H1 (cell line): ENCODE measurements at regions not wholly inside any gene's neighbourhood (a gene's known extent, or its start where the extent isn't known, plus 50 kb on each side); places are given as distances from the start of the nearest gene placed in this dataset.

ENCODE experiments used
- CTCF ChIA-PET: fragments of 300-600 bp; sonication (Branson Sonifier 250); formaldehyde crosslinking; loops from one replicate; lab custom pipeline; 2021; ENCODE audit not compliant: partially characterized antibody; lab: Charles Lee
- POLR2A ChIA-PET: fragments of 300-600 bp; sonication (Branson Sonifier 250); formaldehyde crosslinking; loops from one replicate; lab custom pipeline; 2021; ENCODE audit warnings: inconsistent platforms; ENCODE audit not compliant: partially characterized antibody; lab: Charles Lee
- DNase-seq, 2 experiments: peaks; one replicate each; pipeline versions ENCODE4 v3.0.0 to v3.0.0-alpha.2; 2010 to 2022; ENCODE audit warnings: low spot score in 2 of 2, low read depth in 1 of 2, mixed read lengths in 1 of 2
- FAIRE-seq: peaks from 2 replicates; lab custom pipeline; 2011; peaks lifted over from hg19 to GRCh38; lab: Jason Lieb, UNC
- H2AFZ ChIP-seq: 2 replicates; pipeline ENCODE4 v1.8.1; 2012; ENCODE audit warnings: low read length, inconsistent platforms
- H2AK5ac ChIP-seq: 2 replicates; pipeline ENCODE4 v1.6.1; 2013; ENCODE audit warnings: low read depth, low read length
- H2BK120ac ChIP-seq: replicated peaks from 2 replicates; pipeline ENCODE3; 2013; ENCODE audit warnings: low read depth, low read length, inconsistent platforms
- H2BK12ac ChIP-seq: 2 replicates; pipeline ENCODE4 v1.6.1; 2013; ENCODE audit warnings: low read depth, low read length
- H2BK15ac ChIP-seq: 2 replicates; pipeline ENCODE4 v1.6.1; 2013; ENCODE audit warnings: low read length
- H2BK20ac ChIP-seq: 2 replicates; pipeline ENCODE4 v1.6.1; 2013; ENCODE audit warnings: low read length
- H2BK5ac ChIP-seq: 2 replicates; pipeline ENCODE4 v1.6.1; 2013; ENCODE audit warnings: low read depth, low read length
- H3K14ac ChIP-seq: 2 replicates; pipeline ENCODE4 v1.6.1; 2013; ENCODE audit warnings: inconsistent platforms; ENCODE audit not compliant: insufficient read length
- H3K18ac ChIP-seq: 2 replicates; pipeline ENCODE4 v1.6.1; 2013; ENCODE audit warnings: low read length; ENCODE audit errors: extremely low read depth
- H3K23ac ChIP-seq: 2 replicates; pipeline ENCODE4 v1.6.1; 2013; ENCODE audit warnings: inconsistent platforms; ENCODE audit not compliant: insufficient read length
- H3K23me2 ChIP-seq: 2 replicates; pipeline ENCODE4 v1.6.1; 2013; ENCODE audit warnings: low read depth, low read length
- H3K27ac ChIP-seq: 2 replicates; pipeline ENCODE4 v1.6.1; 2011; ENCODE audit warnings: low read depth, low read length, inconsistent platforms
- H3K27me3 ChIP-seq, 4 experiments: replicated peaks in 1 of 4; 1 replicate in 1 of 4; 2 replicates in 3 of 4; pipeline versions ENCODE4 v1.6.1 to v1.8.1; 2011 to 2013; ENCODE audit warnings: low read length in 3 of 4, mild to moderate bottlenecking in 3 of 4, inconsistent platforms in 2 of 4, mixed read lengths in 2 of 4, moderate library complexity in 1 of 4; ENCODE audit not compliant: control insufficient read depth in 3 of 4, insufficient read depth in 3 of 4; ENCODE audit errors: extremely low read depth in 1 of 4
- H3K36me3 ChIP-seq, 4 experiments: 2 replicates each; pipeline versions ENCODE4 v1.6.1 to v1.8.1; 2011 to 2013; ENCODE audit warnings: mild to moderate bottlenecking in 4 of 4, low read length in 3 of 4, moderate library complexity in 2 of 4, control low read depth in 1 of 4, inconsistent platforms in 1 of 4; ENCODE audit not compliant: insufficient read depth in 4 of 4, control insufficient read depth in 2 of 4
- H3K4ac ChIP-seq: replicated peaks from 2 replicates; pipeline ENCODE3; 2013; ENCODE audit warnings: low read length, low read depth, mixed read lengths, inconsistent platforms; ENCODE audit not compliant: insufficient read length
- H3K4me1 ChIP-seq, 4 experiments: replicated peaks in 1 of 4; 1 replicate in 1 of 4; 2 replicates in 3 of 4; pipeline versions ENCODE4 v1.6.1 to v1.8.1; 2011 to 2013; ENCODE audit warnings: low read length in 3 of 4, inconsistent platforms in 2 of 4, mixed read lengths in 1 of 4; ENCODE audit not compliant: insufficient read depth in 4 of 4, control insufficient read depth in 3 of 4
- H3K4me2 ChIP-seq, 2 experiments: 2 replicates each; pipeline versions ENCODE4 v1.6.1 to v1.8.1; 2011 to 2013; ENCODE audit warnings: low read depth in 2 of 2, low read length in 2 of 2, control low read depth in 1 of 2, inconsistent platforms in 1 of 2, mild to moderate bottlenecking in 1 of 2; ENCODE audit not compliant: insufficient read depth in 1 of 2
- H3K4me3 ChIP-seq, 4 experiments: fragments of 200-600, 300-600 bp in 1 of 4; sonication (generic), shearing (Covaris generic), sonication (Bioruptor Twin) in 1 of 4; 2 replicates each; pipeline versions ENCODE4 v1.5.1 to v1.8.1; 2011 to 2016; ENCODE audit warnings: low read length in 4 of 4, low read depth in 3 of 4, control low read depth in 2 of 4, inconsistent platforms in 2 of 4, mild to moderate bottlenecking in 2 of 4, mixed read lengths in 1 of 4, moderate library complexity in 1 of 4; ENCODE audit not compliant: insufficient read depth in 2 of 4; ENCODE audit errors: extremely low read depth in 1 of 4
- H3K56ac ChIP-seq: replicated peaks from 2 replicates; pipeline ENCODE3; 2013; ENCODE audit warnings: low read depth, mild to moderate bottlenecking, mixed read lengths, low read length, inconsistent platforms; ENCODE audit not compliant: insufficient read length
- H3K79me1 ChIP-seq: 2 replicates; pipeline ENCODE4 v1.6.1; 2013; ENCODE audit warnings: low read depth, low read length, control low read depth
- H3K79me2 ChIP-seq, 2 experiments: 2 replicates each; pipeline versions ENCODE4 v1.6.1 to v1.8.1; 2012 to 2013; ENCODE audit warnings: low read length in 2 of 2, mild to moderate bottlenecking in 2 of 2, inconsistent platforms in 1 of 2; ENCODE audit not compliant: insufficient read depth in 2 of 2, control insufficient read depth in 1 of 2
- H3K9ac ChIP-seq, 4 experiments: replicated peaks in 1 of 4; 1 replicate in 1 of 4; 2 replicates in 3 of 4; pipeline versions ENCODE4 v1.6.1 to v1.8.1; 2011 to 2013; ENCODE audit warnings: low read depth in 3 of 4, low read length in 3 of 4, control low read depth in 2 of 4, mild to moderate bottlenecking in 2 of 4, moderate library complexity in 2 of 4, inconsistent platforms in 1 of 4; ENCODE audit errors: extremely low read depth in 1 of 4
- H3K9me3 ChIP-seq, 2 experiments: 2 replicates each; pipeline versions ENCODE4 v1.6.1 to v1.8.1; 2012 to 2013; ENCODE audit warnings: mild to moderate bottlenecking in 2 of 2, moderate library complexity in 2 of 2, control low read depth in 1 of 2, inconsistent platforms in 1 of 2, low read depth in 1 of 2, low read length in 1 of 2, mixed read lengths in 1 of 2; ENCODE audit not compliant: insufficient read depth in 2 of 2
- H4K20me1 ChIP-seq, 2 experiments: replicated peaks in 1 of 2; 2 replicates each; pipeline versions ENCODE3 to v1.8.1; 2011 to 2013; ENCODE audit warnings: inconsistent platforms in 2 of 2, low read length in 2 of 2, mild to moderate bottlenecking in 1 of 2; ENCODE audit not compliant: insufficient read depth in 2 of 2, control insufficient read depth in 1 of 2
- H4K5ac ChIP-seq: 2 replicates; pipeline ENCODE4 v1.6.1; 2013; ENCODE audit warnings: low read length, low read depth, mixed read lengths, inconsistent platforms; ENCODE audit not compliant: insufficient read length
- H4K8ac ChIP-seq: 2 replicates; pipeline ENCODE4 v1.8.0; 2013; ENCODE audit warnings: mild to moderate bottlenecking, moderate library complexity, low read length, inconsistent platforms; ENCODE audit not compliant: insufficient read depth; ENCODE audit errors: extremely low read depth
- H4K91ac ChIP-seq: replicated peaks from 2 replicates; pipeline ENCODE3; 2013; ENCODE audit warnings: low read length, mixed read lengths, inconsistent platforms; ENCODE audit not compliant: insufficient read length
- ASH2L ChIP-seq: fragments of 200-600, 300-600 bp; sonication (generic); IDR thresholded peaks from one replicate; pipeline ENCODE4 v1.7.1; 2017; ENCODE audit warnings: low read length
- CTBP2 ChIP-seq: IDR thresholded peaks from 2 replicates; pipeline ENCODE4 v1.7.0; 2011; ENCODE audit warnings: borderline replicate concordance, mild to moderate bottlenecking, moderate library complexity, mixed read lengths, low read length; ENCODE audit not compliant: insufficient read depth, insufficient read length
- KDM5A ChIP-seq: fragments of 200-600 bp; IDR thresholded peaks from 2 replicates; pipeline ENCODE4 v1.7.1; 2012; ENCODE audit warnings: mild to moderate bottlenecking, low read length, inconsistent platforms, mixed read lengths
- SIX5 ChIP-seq: IDR thresholded peaks from 2 replicates; pipeline ENCODE4 v1.6.1; 2011; ENCODE audit warnings: mild to moderate bottlenecking, low read depth, low read length
- SP1 ChIP-seq: IDR thresholded peaks from 2 replicates; pipeline ENCODE4 v1.6.1; 2011; ENCODE audit warnings: low read depth, low read length
- TEAD4 ChIP-seq: IDR thresholded peaks from 2 replicates; pipeline ENCODE4 v1.6.1; 2012; ENCODE audit warnings: low read depth, low read length, inconsistent platforms, mixed read lengths
- USF2 ChIP-seq: IDR thresholded peaks from 2 replicates; pipeline ENCODE4 v1.6.1; 2011; ENCODE audit warnings: low read length, improper control_type of control experiment
- WGBS, 2 experiments: shearing (Covaris generic) in 1 of 2; methylation state at CpG; one replicate each; pipeline versions ENCODE4 v1.1.6 to v1.1.7; 2013 to 2015; ENCODE audit warnings: low lambda C conversion rate in 2 of 2, mixed read lengths in 2 of 2, inconsistent platforms in 1 of 2, low coverage in 1 of 2, missing lambda C conversion rate in 1 of 2; ENCODE audit not compliant: insufficient replicate concordance in 2 of 2, insufficient coverage in 1 of 2, insufficient read length in 1 of 2; ENCODE audit errors: extremely low coverage in 1 of 2, missing lambda C conversion rate in 1 of 2; 5-methylcytosine and 5-hydroxymethylcytosine counted together

GRCh38 chr2:138291805-138292204 lies 209.8 kb upstream of the SPOPL start:
- ChIA-PET CTCF (no interaction called here), POLR2A (interaction anchor here (1.4 kb wide), 1 partner anchor 16 kb away, joined by 3 read pairs; no protein-coding TSS in a partner anchor)
- no peak overlapping the region for H3K4me3 ChIP-seq
- peak overlapping the region; percentile 39; the same call in 1 of the 2 replicates for H2BK5ac ChIP-seq
- no peak overlapping the region for H3K9ac ChIP-seq
- H2BK20ac ChIP-seq: no peak overlapping the region
- 0 out of 2 replicates have a peak overlapping the region, but pooled peaks have one; percentile 32 for H3K18ac ChIP-seq
- no peak for DNase-seq
- no peaks in the 10 kb centered on the region for H3K27me3 ChIP-seq
- H3K79me1 ChIP-seq: no peaks in the 10 kb centered on the region
- FAIRE-seq: no peak
- H4K8ac ChIP-seq: no peak overlapping the region
- no peak overlapping the region for H2AK5ac ChIP-seq
- H3K36me3 ChIP-seq: no peaks in the 10 kb centered on the region
- H3K4me2 ChIP-seq: peak overlapping the region in 1 of 2 experiments; percentile 59; a peak in 2 of 4 replicates
- no peak overlapping the region for H2BK12ac ChIP-seq
- no peak overlapping the region for H4K5ac ChIP-seq
- H2AFZ ChIP-seq: no peak overlapping the region; the same call in 1 of the 2 replicates
- no peak overlapping the region for H3K4ac ChIP-seq
- H3K79me2 ChIP-seq: no peaks in the 10 kb centered on the region
- H3K14ac ChIP-seq: no peak overlapping the region
- H3K23ac ChIP-seq: no peak overlapping the region
- H3K27ac ChIP-seq: no peak overlapping the region
- no peak overlapping the region for H4K91ac ChIP-seq
- H3K4me1 ChIP-seq: peaks cover 0 to 4% (median 0%) of the 10 kb centered on the region in 4 experiments; a peak in 1 of 7 replicates
- H3K23me2 ChIP-seq: no peaks in the 10 kb centered on the region
- H2BK15ac ChIP-seq: no peak overlapping the region
- 89% methylated on average over 3 of the region's 3 CpGs; no CpG with 5 or more reads in 1 of the 2 experiments for WGBS, 2 experiments
- H3K9me3 ChIP-seq: no peaks in the 10 kb centered on the region
- no peaks in the 10 kb centered on the region for H4K20me1 ChIP-seq
- no peak overlapping the region for H3K56ac ChIP-seq
- no peak overlapping the region for H2BK120ac ChIP-seq
- TF ChIP-seq TEAD4 (no peak), KDM5A (no peak), CTBP2 (no peak), SP1 (0 out of 2 replicates have a peak, but pooled peaks have one; percentile 39), USF2 (no peak), ASH2L (no peak), SIX5 (no peak)
